IMR-90 (cell line): ENCODE measurements at regions not wholly inside any gene's neighbourhood (a gene's known extent, or its start where the extent isn't known, plus 50 kb on each side); places are given as distances from the start of the nearest gene placed in this dataset.

Source experiments
- ATAC-seq: fragments of 200-7000 bp; cut with Tn5 transposase; 2 replicates; pipeline ENCODE4 v1.9.1; 2020; ENCODE audit warnings: low read depth, mild to moderate bottlenecking, moderate library complexity
- BruUV-seq: library from RNA; stranded (reverse); fragments of 400-500 nt; replicated peaks from 2 replicates; lab custom pipeline; 2021; lab: Mats Ljungman, UMichigan
- CTCF ChIA-PET: fragments of 300-600 bp; formaldehyde crosslinking; extraction: SDS; loops from one replicate; lab custom pipeline; 2021; ENCODE audit warnings: antibody characterized with exemption; lab: Yijun Ruan, JAX
- POLR2A ChIA-PET: fragments of 300-600 bp; sonication (Branson Sonifier 250); formaldehyde crosslinking; loops from one replicate; lab custom pipeline; 2022; ENCODE audit warnings: antibody characterized with exemption; ENCODE audit not compliant: unreplicated experiment; lab: Charles Lee
- DNase-seq: peaks from one replicate; pipeline ENCODE4 v3.0.0; 2013
- H2AFZ ChIP-seq: replicated peaks from 2 replicates; pipeline ENCODE3; 2013; ENCODE audit warnings: low read length, mild to moderate bottlenecking; ENCODE audit not compliant: poor library complexity
- H2AK5ac ChIP-seq: 2 replicates; pipeline ENCODE4 v1.6.1; 2013; ENCODE audit warnings: low read depth, low read length, inconsistent platforms
- H2AK9ac ChIP-seq: replicated peaks from 2 replicates; pipeline ENCODE3; 2013; ENCODE audit warnings: mild to moderate bottlenecking, low read depth, low read length, moderate library complexity; ENCODE audit not compliant: poor library complexity
- H2BK120ac ChIP-seq: 2 replicates; pipeline ENCODE4 v1.6.1; 2013; ENCODE audit warnings: low read depth, low read length, inconsistent platforms
- H2BK15ac ChIP-seq: 3 replicates; pipeline ENCODE4 v1.6.1; 2013; ENCODE audit warnings: low read depth, low read length, inconsistent platforms
- H2BK20ac ChIP-seq: 2 replicates; pipeline ENCODE4 v1.6.1; 2013; ENCODE audit warnings: low read depth, mild to moderate bottlenecking, inconsistent platforms, low read length, moderate library complexity
- H2BK5ac ChIP-seq: 2 replicates; pipeline ENCODE4 v1.6.1; 2013; ENCODE audit warnings: mild to moderate bottlenecking, low read depth, low read length, inconsistent platforms; ENCODE audit not compliant: poor library complexity, severe bottlenecking
- H3K14ac ChIP-seq: replicated peaks from 2 replicates; pipeline ENCODE4 v1.6.1; 2013; ENCODE audit warnings: low read depth, low read length, inconsistent platforms
- H3K18ac ChIP-seq: 2 replicates; pipeline ENCODE4 v1.6.1; 2013; ENCODE audit warnings: low read depth, low read length, control low read depth
- H3K23ac ChIP-seq: 2 replicates; pipeline ENCODE4 v1.6.1; 2013; ENCODE audit warnings: low read depth, low read length, inconsistent platforms
- H3K27ac ChIP-seq: 2 replicates; pipeline ENCODE4 v1.5.1; 2013; ENCODE audit warnings: mild to moderate bottlenecking, control low read depth, low read length; ENCODE audit not compliant: insufficient read depth
- H3K27me3 ChIP-seq: 2 replicates; pipeline ENCODE4 v1.6.1; 2013; ENCODE audit warnings: low read length; ENCODE audit not compliant: control insufficient read depth, insufficient read depth
- H3K36me3 ChIP-seq: 2 replicates; pipeline ENCODE4 v1.6.1; 2013; ENCODE audit warnings: low read length, mixed read lengths; ENCODE audit not compliant: control insufficient read depth, insufficient read depth
- H3K4ac ChIP-seq: 2 replicates; pipeline ENCODE4 v1.6.1; 2013; ENCODE audit warnings: low read depth, low read length, inconsistent platforms
- H3K4me1 ChIP-seq: 2 replicates; pipeline ENCODE4 v1.6.1; 2013; ENCODE audit warnings: low read length, mixed read lengths; ENCODE audit not compliant: control insufficient read depth, insufficient read depth
- H3K4me2 ChIP-seq: 2 replicates; pipeline ENCODE4 v1.6.1; 2013; ENCODE audit warnings: low read depth, mild to moderate bottlenecking, control low read depth, low read length, moderate library complexity
- H3K4me3 ChIP-seq: 2 replicates; pipeline ENCODE4 v1.5.1; 2013; ENCODE audit warnings: low read depth, mild to moderate bottlenecking, control low read depth, low read length, moderate library complexity; ENCODE audit not compliant: insufficient read depth
- H3K56ac ChIP-seq: 2 replicates; pipeline ENCODE4 v1.6.1; 2013; ENCODE audit warnings: low read length, inconsistent platforms; ENCODE audit not compliant: insufficient read depth; ENCODE audit errors: extremely low read depth
- H3K79me1 ChIP-seq, 2 experiments: 2 replicates each; pipeline ENCODE4 v1.6.1; 2013; ENCODE audit warnings: low read length in 2 of 2, inconsistent platforms in 1 of 2, low read depth in 1 of 2
- H3K9ac ChIP-seq: 2 replicates; pipeline ENCODE4 v1.6.1; 2013; ENCODE audit warnings: low read depth, low read length, control low read depth
- H3K9me1 ChIP-seq: 2 replicates; pipeline ENCODE4 v1.6.1; 2013; ENCODE audit warnings: low read length, inconsistent platforms; ENCODE audit not compliant: insufficient read depth
- H3K9me3 ChIP-seq: 2 replicates; pipeline ENCODE4 v1.6.1; 2013; ENCODE audit warnings: low read length; ENCODE audit not compliant: control insufficient read depth, insufficient read depth
- H4K20me1 ChIP-seq: 2 replicates; pipeline ENCODE4 v1.6.1; 2013; ENCODE audit warnings: low read length, inconsistent platforms; ENCODE audit not compliant: insufficient read depth
- H4K5ac ChIP-seq: 2 replicates; pipeline ENCODE4 v1.6.1; 2013; ENCODE audit warnings: mild to moderate bottlenecking, low read depth, low read length, control low read depth
- H4K8ac ChIP-seq, 2 experiments: 2 replicates each; pipeline ENCODE4 v1.6.1; 2013; ENCODE audit warnings: low read depth in 2 of 2, low read length in 2 of 2, control low read depth in 1 of 2, inconsistent platforms in 1 of 2
- H4K91ac ChIP-seq: 2 replicates; pipeline ENCODE4 v1.6.1; 2013; ENCODE audit warnings: low read depth, low read length, inconsistent platforms; ENCODE audit not compliant: insufficient read depth
- BHLHE40 ChIP-seq: fragments of 150-350 bp; IDR thresholded peaks from 2 replicates; pipeline ENCODE4 v1.6.1; 2016; ENCODE audit warnings: mild to moderate bottlenecking, low read depth, low read length
- CEBPB ChIP-seq: IDR thresholded peaks from 2 replicates; pipeline ENCODE4 v1.6.1; 2012; ENCODE audit warnings: low read depth, low read length, improper control_type of control experiment
- CHD1 ChIP-seq: IDR thresholded peaks from 2 replicates; pipeline ENCODE4 v1.6.1; 2012; ENCODE audit warnings: low read depth, low read length, improper control_type of control experiment
- CTCF ChIP-seq: conservative IDR thresholded peaks from 2 replicates; pipeline ENCODE4 v1.5.1; 2012; ENCODE audit warnings: mild to moderate bottlenecking, low read depth, low read length, improper control_type of control experiment
- ELK1 ChIP-seq: fragments of 150-350 bp; IDR thresholded peaks from 2 replicates; pipeline ENCODE4 v1.6.1; 2016; ENCODE audit warnings: low read depth, mild to moderate bottlenecking, low read length, moderate library complexity, borderline replicate concordance
- FOS ChIP-seq: fragments of 150-350 bp; IDR thresholded peaks from 2 replicates; pipeline ENCODE4 v1.6.1; 2016; ENCODE audit warnings: low read depth, low read length
- MAFK ChIP-seq: IDR thresholded peaks from 2 replicates; pipeline ENCODE4 v1.6.1; 2012; ENCODE audit warnings: low read depth, low read length, improper control_type of control experiment
- MAZ ChIP-seq: IDR thresholded peaks from 2 replicates; pipeline ENCODE4 v1.6.1; 2012; ENCODE audit warnings: low read depth, mild to moderate bottlenecking, low read length, improper control_type of control experiment, moderate library complexity, borderline replicate concordance
- MXI1 ChIP-seq: IDR thresholded peaks from 2 replicates; pipeline ENCODE4 v1.6.1; 2012; ENCODE audit warnings: low read depth, mild to moderate bottlenecking, low read length, moderate library complexity, borderline replicate concordance
- NFE2L2 ChIP-seq: fragments of 150-350 bp; IDR thresholded peaks from 2 replicates; pipeline ENCODE4 v1.6.1; 2016; ENCODE audit warnings: low read depth, mild to moderate bottlenecking, low read length
- POLR2A ChIP-seq: IDR thresholded peaks from 2 replicates; pipeline ENCODE4 v1.6.1; 2012; ENCODE audit warnings: mild to moderate bottlenecking, low read depth, low read length
- RAD21 ChIP-seq: IDR thresholded peaks from 2 replicates; pipeline ENCODE4 v1.6.1; 2012; ENCODE audit warnings: low read length, improper control_type of control experiment
- RCOR1 ChIP-seq: IDR thresholded peaks from 2 replicates; pipeline ENCODE4 v1.6.1; 2012; ENCODE audit warnings: mild to moderate bottlenecking, low read length, improper control_type of control experiment; ENCODE audit not compliant: insufficient replicate concordance
- RFX5 ChIP-seq: IDR thresholded peaks from 2 replicates; pipeline ENCODE4 v1.8.0; 2012; ENCODE audit warnings: low read depth, mild to moderate bottlenecking, low read length, moderate library complexity
- SMC3 ChIP-seq: fragments of 150-350 bp; IDR thresholded peaks from 2 replicates; pipeline ENCODE4 v1.6.1; 2016; ENCODE audit warnings: low read depth, mild to moderate bottlenecking, antibody characterized with exemption, low read length, moderate library complexity
- USF2 ChIP-seq: fragments of 150-350 bp; IDR thresholded peaks from 2 replicates; pipeline ENCODE4 v1.6.1; 2017; ENCODE audit warnings: mild to moderate bottlenecking, antibody characterized with exemption, low read length, low read depth
- WGBS, 2 experiments: methylation state at CpG; one replicate each; pipeline versions ENCODE4 v1.1.5 to v1.1.7; 2013; ENCODE audit warnings: missing lambda C conversion rate in 2 of 2; ENCODE audit not compliant: insufficient read length in 1 of 2; ENCODE audit errors: extremely low coverage in 2 of 2; 5-methylcytosine and 5-hydroxymethylcytosine counted together
- dilution Hi-C: fragments of 300-500 bp; cut with HindIII; formaldehyde crosslinking; loops from one replicate; pipeline ENCODE4 v1.14.3; 2018; ENCODE audit warnings: low sequenced_read_pairs; ENCODE audit not compliant: unreplicated experiment
- in situ Hi-C: fragments of 300-500 bp; cut with MboI; formaldehyde crosslinking; loops from 3 replicates; pipeline ENCODE4 v1.14.3; 2019; ENCODE audit warnings: low sequenced_read_pairs, inconsistent platforms, mixed read lengths
- intact Hi-C: fragments of 100-400 bp; cut with micrococcal nuclease; formaldehyde crosslinking; loops from 2 replicates; pipeline ENCODE4 v1.10.0; 2022

GRCh38 chr14:106201376-106201775, 675.0 kb downstream of the TMEM121 start:
- Histone ChIP-seq H3K9ac (no peak overlapping the region), H3K9me1 (no peaks in the 10 kb centered on the region), H2BK15ac (no peak overlapping the region), H4K5ac (no peak overlapping the region), H3K56ac (no peak overlapping the region), H3K79me1 (no peaks in the 10 kb centered on the region), H2AFZ (no peak overlapping the region), H3K4me2 (no peak overlapping the region), H2AK9ac (no peak overlapping the region), H3K4ac (no peak overlapping the region), H2BK20ac (no peak overlapping the region), H2BK120ac (no peak overlapping the region), H2BK5ac (no peak overlapping the region), H4K20me1 (no peaks in the 10 kb centered on the region), H3K23ac (no peak overlapping the region), H3K18ac (no peak overlapping the region), H3K36me3 (no peaks in the 10 kb centered on the region), H3K14ac (no peak overlapping the region), H3K27me3 (no peaks in the 10 kb centered on the region), H3K9me3 (peaks cover 42% of the 10 kb centered on the region), H2AK5ac (no peak overlapping the region), H3K27ac (no peak overlapping the region), H3K4me1 (no peaks in the 10 kb centered on the region), H3K4me3 (no peak overlapping the region), H4K91ac (no peak overlapping the region), H4K8ac (no peak overlapping the region)
- in situ Hi-C loops (no loop called here), dilution Hi-C loops (no loop called here), intact Hi-C loops (no loop called here)
- 0% methylated on average over 1 of the region's 2 CpGs; no CpG with 5 or more reads in 1 of the 2 experiments for whole genome bisulfite sequencing, 2 experiments
- BruUV-seq: no TSS peak
- ChIA-PET POLR2A (no interaction called here), CTCF (no interaction called here)
- TF ChIP-seq RAD21 (no peak), POLR2A (no peak), SMC3 (no peak), NFE2L2 (no peak), FOS (no peak), MXI1 (no peak), RFX5 (no peak), MAZ (no peak), USF2 (no peak), MAFK (no peak), BHLHE40 (no peak), ELK1 (no peak), CEBPB (no peak), RCOR1 (no peak), CHD1 (no peak), CTCF (no peak)
- no peak for ATAC-seq
- DNase-seq: no peak
